ENCODE measurements at regions not wholly inside any gene's neighbourhood (a gene's known extent, or its start where the extent isn't known, plus 50 kb on each side); places are given as distances from the start of the nearest gene placed in this dataset.
A peak's percentile ranks its signal among the peaks of the same experiment; 100 is the strongest.
"Not testable (repeated sequence)": the region's sequence is repeated elsewhere in the genome, so short reads cannot be mapped to it uniquely, and the experiment has no call there.

GRCh38 chr7:145729691-145730090 lies 386.9 kb upstream of the CNTNAP2 start:
- no peak overlapping the region for H3K4me3 ChIP-seq (ENCODE audit: insufficient read depth, low read length)
- H3K27me3 ChIP-seq (ENCODE audit: insufficient read depth, low read length): no peaks in the 10 kb centered on the region
- H3K27ac ChIP-seq (ENCODE audit: low read depth, low read length): no peak overlapping the region

GRCh38 chr7:145718129-145718528 lies 398.5 kb upstream of the CNTNAP2 start:
- TF ChIP-seq CTCF (IDR thresholded peaks at IDR 0.05; ENCODE audit: extremely low read depth, low read depth, low read length): no peak
- Histone ChIP-seq H2AFZ (ENCODE audit: low read length) (no peak overlapping the region), H3K9me3 (ENCODE audit: low read depth, low read length) (no peaks in the 10 kb centered on the region), H3K79me2 (ENCODE audit: insufficient read depth, low read length) (no peaks in the 10 kb centered on the region), H3K27ac (ENCODE audit: low read depth, low read length) (no peak overlapping the region), H3K36me3 (ENCODE audit: insufficient read depth, low read length) (no peaks in the 10 kb centered on the region), H3K4me3 (ENCODE audit: insufficient read depth, low read length) (no peak overlapping the region), H3K4me1 (ENCODE audit: insufficient read depth, low read length) (no peaks in the 10 kb centered on the region), H3K27me3 (ENCODE audit: insufficient read depth, low read length) (no peaks in the 10 kb centered on the region), H4K20me1 (ENCODE audit: insufficient read depth, low read length) (no peaks in the 10 kb centered on the region), H3K4me2 (ENCODE audit: insufficient read depth, low read length) (no peak overlapping the region)
- DNase-seq (ENCODE audit: insufficient read length, low spot score, missing footprints): no peak

More at GRCh38 chr7:145729691-145730090, 386.9 kb upstream of the CNTNAP2 start:
- no peaks in the 10 kb centered on the region for H3K9me3 ChIP-seq (ENCODE audit: low read depth, low read length)
- H3K4me2 ChIP-seq (ENCODE audit: insufficient read depth, low read length): no peak overlapping the region
- H3K4me1 ChIP-seq (ENCODE audit: insufficient read depth, low read length): no peaks in the 10 kb centered on the region
- H4K20me1 ChIP-seq (ENCODE audit: insufficient read depth, low read length): no peaks in the 10 kb centered on the region
- no peaks in the 10 kb centered on the region for H3K36me3 ChIP-seq (ENCODE audit: insufficient read depth, low read length)
- no peak for DNase-seq (ENCODE audit: insufficient read length, low spot score, missing footprints)
- H3K79me2 ChIP-seq (ENCODE audit: insufficient read depth, low read length): no peaks in the 10 kb centered on the region
- H2AFZ ChIP-seq (ENCODE audit: low read length): no peak overlapping the region
- no peak for TF ChIP-seq CTCF (IDR thresholded peaks at IDR 0.05; ENCODE audit: extremely low read depth, low read depth, low read length)

- Histone ChIP-seq H3K27me3 (ENCODE audit: insufficient read depth, low read length) (no peaks in the 10 kb centered on the region), H2AFZ (ENCODE audit: low read length) (no peak overlapping the region), H3K27ac (ENCODE audit: low read depth, low read length) (no peak overlapping the region), H4K20me1 (ENCODE audit: insufficient read depth, low read length) (no peaks in the 10 kb centered on the region), H3K4me3 (ENCODE audit: insufficient read depth, low read length) (no peak overlapping the region), H3K79me2 (ENCODE audit: insufficient read depth, low read length) (no peaks in the 10 kb centered on the region), H3K36me3 (ENCODE audit: insufficient read depth, low read length) (no peaks in the 10 kb centered on the region), H3K4me1 (ENCODE audit: insufficient read depth, low read length) (no peaks in the 10 kb centered on the region), H3K9me3 (ENCODE audit: low read depth, low read length) (peaks cover 2% of the 10 kb centered on the region), H3K4me2 (ENCODE audit: insufficient read depth, low read length) (no peak overlapping the region)
- DNase-seq (ENCODE audit: insufficient read length, low spot score, missing footprints): no peak
- no peak for TF ChIP-seq CTCF (IDR thresholded peaks at IDR 0.05; ENCODE audit: extremely low read depth, low read depth, low read length)
Observed at GRCh38 chr7:145700488-145700887, 416.1 kb upstream of the CNTNAP2 start.

- no peaks in the 10 kb centered on the region for H4K20me1 ChIP-seq (ENCODE audit: insufficient read depth, low read length)
- DNase-seq (ENCODE audit: insufficient read length, low spot score, missing footprints): peak; percentile 85
- H3K4me3 ChIP-seq (ENCODE audit: insufficient read depth, low read length): no peak overlapping the region
- no peaks in the 10 kb centered on the region for H3K36me3 ChIP-seq (ENCODE audit: insufficient read depth, low read length)
- no peak overlapping the region for H3K4me2 ChIP-seq (ENCODE audit: insufficient read depth, low read length)
- TF ChIP-seq CTCF (IDR thresholded peaks at IDR 0.05; ENCODE audit: extremely low read depth, low read depth, low read length): no peak
- H3K27me3 ChIP-seq (ENCODE audit: insufficient read depth, low read length): no peaks in the 10 kb centered on the region
- no peaks in the 10 kb centered on the region for H3K9me3 ChIP-seq (ENCODE audit: low read depth, low read length)
- no peaks in the 10 kb centered on the region for H3K79me2 ChIP-seq (ENCODE audit: insufficient read depth, low read length)
- no peak overlapping the region for H2AFZ ChIP-seq (ENCODE audit: low read length)
- H3K27ac ChIP-seq (ENCODE audit: low read depth, low read length): no peak overlapping the region
- H3K4me1 ChIP-seq (ENCODE audit: insufficient read depth, low read length): no peaks in the 10 kb centered on the region
Observed at GRCh38 chr7:145698526-145699262, 417.9 kb upstream of the CNTNAP2 start.

GRCh38 chr7:145697412-145698107 lies 419.0 kb upstream of the CNTNAP2 start:
- not testable (repeated sequence) for H3K27ac ChIP-seq (ENCODE audit: low read depth, low read length); H3K4me1 ChIP-seq (ENCODE audit: insufficient read depth, low read length); H3K36me3 ChIP-seq (ENCODE audit: insufficient read depth, low read length); H4K20me1 ChIP-seq (ENCODE audit: insufficient read depth, low read length); H3K27me3 ChIP-seq (ENCODE audit: insufficient read depth, low read length); DNase-seq (ENCODE audit: insufficient read length, low spot score, missing footprints); H3K4me2 ChIP-seq (ENCODE audit: insufficient read depth, low read length); H3K9me3 ChIP-seq (ENCODE audit: low read depth, low read length); H2AFZ ChIP-seq (ENCODE audit: low read length); H3K79me2 ChIP-seq (ENCODE audit: insufficient read depth, low read length); H3K4me3 ChIP-seq (ENCODE audit: insufficient read depth, low read length)

Data from osteoblast (primary cell).